GM18858 (cell line): ENCODE measurements at regions not wholly inside any gene's neighbourhood (a gene's known extent, or its start where the extent isn't known, plus 50 kb on each side); places are given as distances from the start of the nearest gene placed in this dataset.
"Not testable (repeated sequence)": the region's sequence is repeated elsewhere in the genome, so short reads cannot be mapped to it uniquely, and the experiment has no call there.

Experiments
- ATAC-seq: cut with Tn5 transposase; IDR thresholded peaks from one replicate; pipeline ENCODE4 v1.9.1; 2021; ENCODE audit not compliant: unreplicated experiment

DNA sequence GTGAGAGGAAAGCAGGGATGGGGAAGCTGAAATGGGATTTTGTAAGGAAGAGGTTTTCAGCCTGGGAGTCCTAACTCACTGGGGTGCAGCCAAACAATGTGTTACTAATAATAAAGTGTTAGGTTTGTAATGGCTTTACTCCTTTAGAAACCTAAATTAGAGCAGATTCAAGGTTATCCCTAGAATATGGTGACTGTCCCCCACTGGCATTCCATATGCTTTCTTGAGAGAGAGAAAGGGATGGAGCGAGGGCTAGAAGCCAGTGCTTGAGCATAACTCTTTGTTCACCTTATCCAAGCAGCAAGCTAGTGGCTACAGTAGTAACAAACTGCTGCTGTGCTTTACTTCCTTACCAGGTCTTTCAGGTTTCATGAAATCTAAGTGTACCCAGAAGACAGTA lies 249.1 kb upstream of the PGRMC2 start:
- no peak for ATAC-seq

DNA sequence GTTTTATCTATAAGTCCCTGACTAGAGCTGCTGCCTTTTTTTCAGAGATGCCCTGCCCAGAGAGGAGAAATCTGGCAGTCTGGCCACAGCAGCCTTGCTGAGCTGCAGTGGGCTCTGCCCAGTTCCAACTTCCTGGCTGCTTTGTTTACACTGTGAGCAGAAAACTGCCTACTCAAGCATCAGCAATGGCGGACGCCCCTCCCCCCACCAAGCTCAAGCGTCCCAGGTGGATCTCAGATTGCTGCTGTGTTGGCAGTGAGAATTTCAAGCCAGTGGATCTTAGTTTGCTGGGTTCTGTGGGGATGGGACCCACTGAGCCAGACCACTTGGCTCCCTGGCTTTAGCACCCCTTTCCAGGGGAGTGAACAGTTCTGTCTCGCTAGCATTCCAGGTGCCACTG lies 247.9 kb upstream of the PGRMC2 start:
- ATAC-seq = not testable (repeated sequence)

DNA sequence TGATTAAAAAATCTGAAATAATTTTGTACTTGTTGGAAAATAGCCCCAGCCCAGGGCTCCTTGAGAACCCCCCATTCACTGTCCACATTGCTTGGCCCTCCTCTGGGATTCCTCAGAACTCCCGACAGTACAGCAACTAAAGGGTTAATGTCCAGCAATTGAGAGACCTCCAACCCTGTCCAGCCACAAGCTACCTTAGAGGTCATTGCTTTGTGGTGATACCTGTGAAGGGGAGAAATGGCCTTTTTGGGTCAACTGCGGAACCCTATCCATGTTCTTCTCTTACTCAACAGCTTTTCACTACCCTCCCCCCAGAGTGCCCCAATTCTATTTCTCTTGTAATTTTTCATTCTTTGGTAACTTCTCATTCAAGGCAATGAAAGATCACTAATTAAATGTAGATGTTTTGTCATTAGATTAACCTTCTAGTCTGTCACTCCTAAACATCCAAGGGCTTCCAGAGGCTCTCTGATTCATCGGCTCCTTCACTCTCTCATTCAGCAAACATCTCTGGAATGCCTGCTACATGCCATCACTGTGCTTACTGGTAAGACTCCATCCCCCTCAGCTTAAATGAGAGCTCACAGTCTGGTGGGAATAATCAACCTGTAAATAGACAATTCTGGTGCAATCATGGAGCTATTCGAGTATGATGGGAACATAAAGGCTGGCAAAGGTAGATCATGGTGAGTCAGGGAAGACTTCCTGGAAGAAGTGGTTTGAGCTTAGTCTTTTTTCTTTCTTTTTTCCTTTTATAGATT lies 241.4 kb upstream of the PGRMC2 start:
- ATAC-seq = no peak

DNA sequence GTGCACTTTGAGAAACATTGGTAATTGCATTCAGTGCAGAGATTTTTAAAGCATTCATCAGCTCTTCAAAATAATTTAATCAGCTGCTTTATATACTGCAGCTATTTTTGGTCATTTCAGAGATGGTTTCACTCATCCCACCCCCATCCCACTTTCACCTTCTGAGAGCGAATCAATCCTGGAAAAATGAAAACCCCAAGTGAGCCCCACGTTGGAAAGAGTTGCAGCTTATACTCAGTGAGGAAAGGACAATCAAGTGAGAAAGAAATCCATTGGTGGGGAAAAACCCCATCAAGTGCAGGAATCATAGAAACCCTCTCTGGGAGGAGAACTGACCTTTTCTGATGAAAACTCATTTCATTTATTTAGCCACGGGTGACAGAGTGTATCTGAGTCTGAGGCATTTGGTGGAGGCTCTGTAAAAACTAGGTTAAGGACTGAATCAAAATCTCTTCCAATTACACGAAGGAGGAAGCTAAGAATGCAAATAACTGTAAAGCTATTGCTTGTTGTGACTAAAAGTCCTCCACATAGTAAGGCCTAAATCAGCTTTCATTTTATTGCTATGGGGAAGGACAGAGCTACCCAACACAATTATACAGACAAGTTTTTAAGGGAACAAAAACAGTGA lies 240.4 kb upstream of the PGRMC2 start:
- ATAC-seq = no peak

DNA sequence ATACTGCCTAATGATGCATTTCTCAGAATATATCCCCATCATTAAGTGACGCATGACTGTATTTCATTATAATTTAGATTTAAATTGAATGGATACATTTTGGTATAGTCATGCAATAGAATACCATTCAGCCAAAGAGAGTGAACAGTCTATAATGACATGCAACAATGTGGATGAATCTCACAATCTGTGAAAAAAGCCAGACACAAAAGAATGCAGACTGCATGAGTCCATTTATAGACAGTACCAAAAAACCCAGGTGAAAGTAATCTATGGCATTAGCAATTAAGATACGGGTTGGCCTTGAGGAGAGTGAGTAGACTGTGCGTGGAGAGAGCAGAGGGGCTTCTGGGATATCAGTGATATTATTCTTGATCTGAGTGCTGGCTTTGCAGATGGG lies 239.7 kb upstream of the PGRMC2 start:
- no peak for ATAC-seq

DNA sequence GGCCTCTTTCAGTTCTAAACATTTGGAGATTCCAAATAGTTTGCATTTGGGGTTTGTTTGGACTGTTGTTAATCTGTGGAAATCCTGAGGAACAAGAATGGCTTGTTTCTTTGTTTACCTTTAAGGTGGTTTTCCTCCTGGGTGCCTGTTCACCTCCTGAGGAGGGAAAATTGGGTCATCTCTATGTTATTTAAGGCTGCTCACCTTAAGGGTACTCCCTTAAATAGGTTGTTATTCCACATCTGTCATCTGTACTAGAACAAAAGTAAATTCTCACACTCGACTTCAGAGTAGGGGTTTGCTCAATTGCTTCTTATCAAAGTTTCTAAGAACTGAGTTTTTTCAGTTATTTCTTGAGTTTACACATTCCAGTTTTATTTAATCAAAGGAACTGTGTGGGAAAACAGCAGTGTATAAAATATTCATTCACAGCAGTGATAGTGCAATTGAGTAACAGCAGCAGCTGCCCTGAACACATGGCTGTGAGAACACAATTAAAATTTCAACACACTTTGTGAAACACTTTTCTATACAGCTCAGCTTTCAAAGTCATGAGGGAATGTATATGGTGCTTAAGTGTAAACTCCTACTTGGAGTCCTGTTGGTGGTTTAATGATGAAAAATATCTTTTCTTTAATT lies 238.5 kb upstream of the PGRMC2 start:
- no peak for ATAC-seq

DNA sequence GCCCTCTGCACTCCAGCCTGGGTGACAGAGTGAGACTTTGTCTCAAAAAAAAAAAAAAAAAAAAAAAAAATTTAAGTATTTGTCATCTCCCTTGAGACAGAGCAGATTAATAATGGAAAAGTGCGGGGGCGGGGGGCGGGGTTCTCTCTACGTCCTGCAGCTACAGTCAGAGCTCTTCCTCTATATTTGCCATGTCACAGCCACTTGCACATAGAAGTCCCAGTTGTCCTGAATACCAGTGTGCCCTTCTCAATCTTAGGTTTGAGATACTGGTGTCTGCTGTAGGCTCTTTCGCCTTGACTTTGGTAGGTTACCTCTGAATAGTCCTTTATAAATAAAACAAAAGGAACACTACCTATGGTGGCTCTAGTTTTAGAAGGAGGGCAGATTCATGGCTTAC lies 237.8 kb upstream of the PGRMC2 start:
- ATAC-seq = peak; percentile 52

DNA sequence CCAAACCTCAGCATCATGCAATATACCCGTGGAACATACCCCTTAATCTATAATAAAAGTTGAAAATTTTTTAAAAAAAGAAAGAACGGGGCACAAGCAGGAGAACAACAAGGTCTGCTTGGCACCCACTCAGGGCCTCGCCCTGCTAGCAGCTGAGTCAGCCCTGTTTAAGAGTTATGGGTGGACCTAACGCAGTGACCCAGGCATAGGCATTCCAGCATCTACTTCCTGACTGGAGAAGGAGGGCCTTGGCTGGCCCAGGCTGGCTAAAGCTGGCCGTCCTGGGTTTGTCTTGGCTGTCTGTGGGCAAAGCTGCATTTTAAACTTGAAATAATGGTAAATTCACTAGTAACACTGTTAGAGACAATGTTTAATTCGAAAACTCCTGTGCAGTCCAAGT lies 236.7 kb upstream of the PGRMC2 start:
- ATAC-seq = no peak

DNA sequence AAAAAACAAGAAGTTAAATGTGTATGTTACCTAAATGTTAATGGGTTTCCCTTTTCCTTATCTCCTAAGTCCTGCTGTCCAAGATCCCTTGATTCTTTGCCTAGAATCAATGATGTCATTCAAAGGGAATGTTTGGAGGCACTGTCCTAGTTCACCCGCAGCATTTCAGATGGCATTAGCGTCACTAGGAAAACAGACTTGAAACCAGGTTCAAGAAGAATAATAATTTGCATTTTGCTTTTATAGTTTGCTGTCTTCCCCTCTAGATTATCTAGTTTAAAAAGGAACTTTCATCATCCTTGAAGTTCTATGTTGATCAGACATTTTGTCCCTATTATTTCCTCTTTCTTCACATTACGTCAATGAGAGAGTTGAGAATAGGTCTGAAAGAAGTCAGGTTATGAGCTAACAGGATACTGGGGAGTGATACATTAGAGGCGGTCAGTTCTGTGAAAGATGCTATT lies 234.1 kb upstream of the PGRMC2 start:
- ATAC-seq = no peak

DNA sequence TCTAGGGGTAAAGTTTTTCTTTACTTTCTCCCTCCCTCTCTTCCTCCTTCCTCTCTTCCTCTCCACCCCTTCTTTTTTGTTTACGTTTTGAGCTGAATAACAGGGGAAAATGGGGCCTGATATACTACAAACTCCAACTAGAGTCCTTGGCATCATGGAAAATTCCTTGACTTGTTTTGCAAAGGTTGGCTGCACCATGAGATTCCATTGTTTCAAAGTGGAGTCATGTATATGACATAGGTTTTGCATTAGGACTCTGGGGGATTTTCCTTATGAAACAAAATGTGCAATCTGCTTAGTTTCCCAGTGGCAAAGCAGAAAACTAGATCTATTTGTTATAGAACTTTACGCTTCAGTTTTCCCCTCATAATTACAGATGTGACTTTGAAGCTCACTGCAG lies 233.5 kb upstream of the PGRMC2 start:
- no peak for ATAC-seq

DNA sequence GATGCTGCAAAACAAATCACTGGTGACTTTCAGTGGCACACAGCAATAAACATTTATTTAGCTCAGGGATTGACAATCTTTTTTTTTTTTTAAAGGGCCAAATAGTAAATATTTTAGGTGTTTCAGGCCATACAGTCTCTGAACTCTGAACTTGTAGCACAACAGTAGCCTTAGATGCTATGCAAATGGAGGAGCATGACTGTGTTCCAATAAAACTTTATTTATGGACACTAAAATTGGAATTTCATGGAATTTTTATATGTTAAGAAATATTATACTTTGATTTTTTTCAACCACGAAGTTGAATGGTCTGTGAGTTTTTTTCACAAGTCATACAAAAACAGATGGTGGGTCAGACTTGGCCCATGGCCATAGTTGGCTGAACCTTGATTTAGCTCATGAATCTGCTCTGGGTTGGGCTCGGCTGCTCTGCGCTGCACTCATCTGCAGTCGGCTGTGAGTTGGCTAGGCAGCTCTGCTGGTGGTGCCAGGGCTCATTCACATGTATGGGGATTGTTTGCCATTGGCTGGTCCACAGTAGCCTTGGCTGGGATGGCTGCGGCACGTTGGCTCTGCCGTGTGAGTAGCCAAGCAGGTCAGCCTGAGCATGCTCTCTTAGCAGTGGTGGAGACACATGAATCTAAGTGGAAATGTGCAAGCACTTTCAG lies 231.7 kb upstream of the PGRMC2 start:
- no peak for ATAC-seq

DNA sequence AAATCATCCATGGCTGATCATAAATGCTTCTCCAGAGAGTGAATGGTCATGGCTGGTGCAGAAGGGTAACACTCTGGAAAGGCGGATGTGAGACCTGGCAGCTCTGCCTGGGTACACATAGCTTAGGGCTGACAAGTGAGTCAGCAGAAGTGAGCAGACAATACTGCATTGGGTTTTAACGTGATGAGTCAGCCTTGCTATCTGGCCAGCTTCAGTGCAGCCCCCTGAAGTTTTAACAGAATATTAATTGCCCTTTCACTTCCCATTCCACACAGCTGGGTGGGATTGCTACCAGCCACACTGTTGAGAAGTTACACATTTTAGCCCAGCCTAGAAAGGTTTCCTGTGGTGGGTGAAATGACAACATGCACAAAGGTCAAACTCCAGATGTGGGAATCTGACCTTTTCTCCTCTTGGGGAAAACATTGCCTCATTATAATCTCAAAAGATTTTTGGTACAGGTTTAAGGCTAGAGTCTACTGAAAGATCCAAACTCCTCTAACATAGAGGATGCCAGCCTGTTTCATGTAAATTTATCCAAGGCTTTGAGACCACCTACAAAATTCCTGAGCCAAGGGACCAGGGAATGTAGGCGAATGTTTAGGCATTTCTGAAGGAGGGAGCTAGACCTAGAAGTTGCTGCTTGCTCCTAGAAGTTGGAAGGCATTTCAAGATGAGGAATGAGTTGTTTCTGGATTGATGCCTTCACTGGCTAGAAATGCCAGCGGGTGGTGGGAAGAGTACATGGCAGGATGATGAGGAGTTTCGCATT lies 230.3 kb upstream of the PGRMC2 start:
- peak; percentile 98 for ATAC-seq

DNA sequence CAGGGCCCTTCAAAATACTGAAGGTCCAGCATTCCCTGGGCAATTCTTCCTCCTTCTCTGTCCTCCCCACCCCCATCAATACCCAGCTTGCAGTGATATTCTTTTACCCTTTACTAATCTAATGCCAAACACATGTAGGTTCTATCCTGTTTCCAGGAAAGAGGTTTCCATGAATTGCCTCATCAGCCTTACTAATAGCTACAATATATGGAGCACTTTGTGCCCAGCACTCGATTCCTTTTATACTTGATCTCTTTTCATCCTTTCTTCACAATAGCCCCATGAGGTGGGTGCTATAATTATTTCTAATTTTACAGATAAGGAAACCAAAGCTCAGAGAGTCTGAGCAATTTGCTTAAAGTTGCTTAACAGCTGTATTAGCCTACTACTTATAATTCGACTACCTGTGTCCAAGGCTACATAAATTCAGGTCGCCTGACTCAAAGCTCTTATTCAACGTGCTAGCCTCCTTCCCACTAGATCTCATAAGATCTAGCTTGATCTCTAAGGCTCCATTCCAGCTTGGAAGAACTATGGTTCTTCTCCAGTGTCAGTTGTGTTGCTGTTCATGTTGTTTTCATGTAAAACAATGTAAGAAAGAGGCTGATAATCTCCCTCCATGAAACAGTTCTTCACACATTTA lies 229.6 kb upstream of the PGRMC2 start:
- peak; percentile 0 for ATAC-seq

DNA sequence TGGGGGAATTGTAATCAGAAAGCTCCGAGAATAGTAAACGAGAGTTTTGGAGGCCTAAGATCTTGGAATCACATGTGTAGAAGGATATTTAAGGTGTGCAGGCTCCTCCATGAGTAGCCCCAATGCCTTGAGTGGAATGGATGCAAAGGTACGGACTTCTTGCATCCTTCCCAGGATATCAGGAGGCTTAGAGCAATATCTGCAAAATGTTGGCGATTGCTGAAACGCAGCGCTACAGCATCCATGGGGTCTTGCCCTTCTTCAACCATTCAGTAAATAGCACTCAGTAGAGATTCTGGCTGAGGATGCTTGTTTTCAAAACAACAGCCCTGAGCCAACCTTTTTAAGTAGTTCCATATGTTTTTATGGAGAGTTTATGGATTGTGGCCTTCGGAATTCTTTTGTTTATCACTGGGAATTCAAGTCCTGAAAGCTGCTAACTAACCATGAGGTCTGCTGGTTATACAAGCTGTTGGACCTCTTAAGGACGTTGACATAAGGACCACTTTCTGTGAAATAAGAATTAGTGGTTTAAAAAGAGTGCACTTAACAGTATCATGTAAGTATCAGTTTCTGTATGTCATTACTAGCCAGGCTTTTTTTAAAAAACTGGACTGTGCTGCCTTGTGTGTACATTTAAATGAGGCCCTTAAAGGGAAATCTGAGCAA lies 228.8 kb upstream of the PGRMC2 start:
- peak; percentile 42 for ATAC-seq

DNA sequence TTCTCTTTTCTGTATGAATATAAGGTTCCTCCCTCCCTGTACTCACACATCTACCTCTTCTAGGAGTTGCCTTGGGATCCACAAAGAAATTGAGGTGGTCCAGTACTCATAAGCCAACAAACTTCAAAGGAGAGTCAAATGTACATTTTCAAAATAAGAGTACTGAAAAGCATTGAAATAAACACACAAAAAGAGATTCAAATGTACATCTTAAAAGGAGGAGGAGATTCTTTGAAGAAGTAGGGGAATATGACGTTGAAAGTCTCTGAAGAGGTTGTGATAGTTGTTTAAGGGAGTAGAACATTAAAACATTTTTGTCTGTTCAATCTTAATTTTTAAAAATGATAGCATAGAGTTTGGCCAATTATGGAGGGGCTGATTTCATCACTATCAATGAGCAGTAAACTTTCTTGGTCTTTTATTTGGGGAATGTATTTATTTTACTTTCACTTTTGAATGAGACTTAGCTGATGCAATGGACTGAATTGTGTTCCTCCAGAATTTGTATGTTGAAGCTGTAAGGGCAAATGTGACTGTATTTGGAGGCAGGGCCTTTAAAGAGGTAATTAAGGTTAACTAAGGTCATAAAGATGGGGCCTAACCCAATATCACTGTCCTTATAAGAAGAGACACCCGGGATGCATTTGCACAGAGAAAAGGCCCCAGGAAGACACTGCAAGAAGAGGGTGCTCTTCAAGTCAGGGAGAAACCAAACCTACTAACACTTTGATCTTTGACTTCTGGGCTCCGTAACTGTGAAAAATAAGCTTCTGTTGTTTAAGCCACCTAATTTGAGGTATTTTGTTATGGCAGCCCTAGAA lies 226.3 kb upstream of the PGRMC2 start:
- ATAC-seq = no peak

DNA sequence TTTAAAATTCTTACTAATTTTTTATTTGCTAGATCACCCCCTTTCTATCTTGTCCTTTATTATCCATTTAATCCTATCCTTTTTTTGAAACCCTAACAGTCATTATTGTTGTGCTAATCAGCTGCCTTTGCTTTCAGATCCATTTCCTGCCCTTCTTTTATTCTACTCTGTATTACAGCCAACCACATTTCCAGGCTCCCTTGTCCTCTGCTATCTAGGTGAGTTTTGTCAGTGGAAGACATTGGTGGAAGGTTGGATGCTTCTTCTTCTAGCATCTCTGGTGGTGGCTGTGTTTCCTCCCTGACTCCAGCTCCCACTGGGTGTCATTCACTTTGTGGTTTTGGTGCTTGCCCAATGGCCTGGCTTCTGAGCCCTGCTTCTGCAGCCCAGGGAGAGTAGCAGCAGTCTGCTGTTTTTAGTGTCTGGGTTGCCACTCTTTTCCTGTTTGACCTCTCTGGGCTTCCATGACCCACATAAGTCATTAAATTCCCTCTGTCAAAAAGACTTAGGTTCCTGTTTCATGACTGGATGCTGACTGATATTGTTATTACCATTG lies 225.2 kb upstream of the PGRMC2 start:
- no peak for ATAC-seq

DNA sequence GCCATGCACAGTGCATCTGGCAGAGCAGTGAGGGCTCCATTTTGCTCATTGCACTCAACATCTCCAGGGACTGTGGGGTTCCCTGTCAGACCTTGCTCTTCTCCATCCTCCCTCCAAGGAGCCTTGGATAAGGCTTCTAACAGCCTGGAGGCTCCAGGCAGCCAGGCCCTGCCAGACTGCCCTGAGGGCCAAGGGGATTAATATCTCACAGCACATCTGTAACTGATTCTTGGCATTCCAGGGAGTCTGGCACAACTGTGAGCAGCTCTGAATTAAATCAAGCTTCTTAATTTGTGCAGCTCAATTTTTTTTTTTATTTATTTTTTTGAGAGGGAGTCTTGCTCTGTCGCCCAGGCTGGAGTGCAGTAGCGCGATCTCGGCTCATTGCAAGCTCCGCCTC lies 224.5 kb upstream of the PGRMC2 start:
- ATAC-seq = no peak

DNA sequence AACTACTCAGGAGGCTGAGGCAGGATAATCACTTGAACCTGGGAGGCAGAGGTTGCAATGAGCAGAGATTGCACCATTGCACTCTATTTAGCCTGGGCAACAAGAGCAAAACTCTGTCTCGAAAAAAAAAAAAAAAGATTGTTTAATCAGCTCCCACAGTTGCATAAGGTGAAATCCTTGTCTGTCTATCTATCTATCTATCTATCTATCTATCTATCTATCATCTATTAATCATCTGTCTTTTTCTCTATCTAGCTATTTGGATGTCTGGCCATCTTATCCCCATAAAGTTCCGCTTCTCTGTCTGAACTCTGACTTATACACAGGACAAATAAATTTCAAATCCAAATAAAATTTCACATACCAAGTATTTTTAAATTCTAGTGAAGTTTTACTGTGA lies 223.2 kb upstream of the PGRMC2 start:
- ATAC-seq = no peak
